ENCODE measurements at regions not wholly inside any gene's neighbourhood (a gene's known extent, or its start where the extent isn't known, plus 50 kb on each side); places are given as distances from the start of the nearest gene placed in this dataset.

- TF ChIP-seq CTCF (IDR thresholded peaks at IDR 0.05; ENCODE audit: unreplicated experiment), result no peak
- ChIA-PET POLR2A (no interaction called here), CTCF (no interaction called here)
- Mint-ChIP-seq H3K36me3 (ENCODE audit: insufficient read depth, unreplicated experiment) (no peaks in the 10 kb centered on the region), H3K27me3 (ENCODE audit: insufficient read depth, unreplicated experiment) (no peaks in the 10 kb centered on the region), H3K27ac (ENCODE audit: low read depth, unreplicated experiment) (no peak overlapping the region), H3K9me3 (ENCODE audit: unreplicated experiment) (peaks cover 21% of the 10 kb centered on the region), H3K4me3 (ENCODE audit: unreplicated experiment) (no peak overlapping the region), H3K4me1 (ENCODE audit: insufficient read depth, unreplicated experiment) (no peaks in the 10 kb centered on the region)
- DNase-seq (ENCODE audit: unreplicated experiment), result no peak
- intact Hi-C loops (cut with micrococcal nuclease), result no loop called here
- no TSS peak for BruUV-seq (replicated peaks)
Measured at GRCh38 chr2:188705191-188705590, 269.0 kb upstream of the COL3A1 start.

GRCh38 chr2:188713961-188714360 lies 260.2 kb upstream of the COL3A1 start:
- no peaks in the 10 kb centered on the region for H3K27me3 Mint-ChIP-seq (ENCODE audit: insufficient read depth, unreplicated experiment)
- H3K36me3 Mint-ChIP-seq (ENCODE audit: insufficient read depth, unreplicated experiment), result no peaks in the 10 kb centered on the region
- H3K4me3 Mint-ChIP-seq (ENCODE audit: unreplicated experiment), result no peak overlapping the region
- H3K4me1 Mint-ChIP-seq (ENCODE audit: insufficient read depth, unreplicated experiment), result no peaks in the 10 kb centered on the region
- ChIA-PET CTCF (no interaction called here), POLR2A (no interaction called here)
- no TSS peak for BruUV-seq (replicated peaks)
- no peak for DNase-seq (ENCODE audit: unreplicated experiment)
- H3K9me3 Mint-ChIP-seq (ENCODE audit: unreplicated experiment), result peaks cover 15% of the 10 kb centered on the region
- no peak overlapping the region for H3K27ac Mint-ChIP-seq (ENCODE audit: low read depth, unreplicated experiment)
- no peak for TF ChIP-seq CTCF (IDR thresholded peaks at IDR 0.05; ENCODE audit: unreplicated experiment)
- intact Hi-C loops (cut with micrococcal nuclease), result no loop called here

- Mint-ChIP-seq H3K27me3 (ENCODE audit: insufficient read depth, unreplicated experiment) (no peaks in the 10 kb centered on the region), H3K4me1 (ENCODE audit: insufficient read depth, unreplicated experiment) (no peaks in the 10 kb centered on the region), H3K4me3 (ENCODE audit: unreplicated experiment) (no peak overlapping the region), H3K9me3 (ENCODE audit: unreplicated experiment) (no peaks in the 10 kb centered on the region), H3K27ac (ENCODE audit: low read depth, unreplicated experiment) (no peak overlapping the region), H3K36me3 (ENCODE audit: insufficient read depth, unreplicated experiment) (no peaks in the 10 kb centered on the region)
- ChIA-PET CTCF (no interaction called here), POLR2A (no interaction called here)
- TF ChIP-seq CTCF (IDR thresholded peaks at IDR 0.05; ENCODE audit: unreplicated experiment), result no peak
- BruUV-seq (replicated peaks), result no TSS peak
- DNase-seq (ENCODE audit: unreplicated experiment), result no peak
- intact Hi-C loops (cut with micrococcal nuclease), result no loop called here
Measured at GRCh38 chr2:188720811-188721605, 253.2 kb upstream of the COL3A1 start.

- DNase-seq (ENCODE audit: unreplicated experiment), result no peak
- ChIA-PET CTCF (no interaction called here), POLR2A (no interaction called here)
- Mint-ChIP-seq H3K9me3 (ENCODE audit: unreplicated experiment) (no peaks in the 10 kb centered on the region), H3K4me3 (ENCODE audit: unreplicated experiment) (no peak overlapping the region), H3K36me3 (ENCODE audit: insufficient read depth, unreplicated experiment) (no peaks in the 10 kb centered on the region), H3K27me3 (ENCODE audit: insufficient read depth, unreplicated experiment) (no peaks in the 10 kb centered on the region), H3K4me1 (ENCODE audit: insufficient read depth, unreplicated experiment) (peaks cover 5% of the 10 kb centered on the region), H3K27ac (ENCODE audit: low read depth, unreplicated experiment) (no peak overlapping the region)
- intact Hi-C loops (cut with micrococcal nuclease), result no loop called here
- no TSS peak for BruUV-seq (replicated peaks)
- TF ChIP-seq CTCF (IDR thresholded peaks at IDR 0.05; ENCODE audit: unreplicated experiment), result no peak
Measured at GRCh38 chr2:188721784-188722183, 252.4 kb upstream of the COL3A1 start.
